ENCODE measurements at regions not wholly inside any gene's neighbourhood (a gene's known extent, or its start where the extent isn't known, plus 50 kb on each side); places are given as distances from the start of the nearest gene placed in this dataset.

GRCh38 chr2:120612931-120613330, 122.7 kb upstream of the GLI2 start:
- in situ Hi-C loops (cut with HindIII; ENCODE audit: low sequenced_read_pairs) = no loop called here

DNA sequence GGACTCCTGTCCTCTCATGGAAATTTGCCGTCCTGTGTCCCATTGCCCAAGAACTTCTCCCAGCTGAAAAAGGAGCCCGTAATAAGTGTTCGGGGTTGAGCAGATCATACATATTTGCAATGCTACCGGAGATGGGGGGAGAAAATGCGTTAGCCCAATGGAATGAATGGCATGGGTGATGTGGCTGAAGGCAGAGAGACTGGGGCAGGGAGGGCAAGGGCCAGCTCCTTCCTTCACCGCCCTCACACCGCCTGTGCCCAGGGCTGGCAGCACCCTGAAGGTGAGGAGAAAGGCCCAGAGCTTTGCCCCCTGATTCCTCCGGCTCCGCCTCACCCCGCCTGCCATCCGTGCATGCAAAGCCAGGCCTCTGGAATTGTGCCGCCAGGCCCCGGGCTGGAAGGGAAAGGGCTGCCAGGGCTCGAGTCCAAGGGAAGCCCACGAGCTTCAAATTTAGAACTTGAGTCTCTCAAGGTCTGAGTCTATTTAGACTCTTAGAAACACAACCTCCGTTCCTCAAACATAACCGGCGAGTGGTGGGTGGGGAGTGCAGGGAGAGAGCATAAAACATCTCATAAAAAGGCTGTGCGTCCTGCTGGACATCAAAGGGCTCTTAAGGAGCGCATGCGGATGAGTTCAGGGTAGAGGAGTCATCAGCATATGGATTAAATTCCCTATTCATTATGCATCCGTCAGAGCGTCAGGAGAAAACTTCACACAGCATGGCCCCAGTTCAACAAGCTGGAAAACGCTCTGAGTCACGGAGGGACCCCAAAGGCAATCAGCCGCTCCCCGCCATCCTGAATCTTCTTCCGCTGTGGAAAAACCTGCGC, 121.7 kb upstream of the GLI2 start:
- in situ Hi-C loops (cut with HindIII; ENCODE audit: low sequenced_read_pairs) = no loop called here

GRCh38 chr2:120614901-120615300, 120.8 kb upstream of the GLI2 start:
- in situ Hi-C loops (cut with HindIII; ENCODE audit: low sequenced_read_pairs) = no loop called here

DNA sequence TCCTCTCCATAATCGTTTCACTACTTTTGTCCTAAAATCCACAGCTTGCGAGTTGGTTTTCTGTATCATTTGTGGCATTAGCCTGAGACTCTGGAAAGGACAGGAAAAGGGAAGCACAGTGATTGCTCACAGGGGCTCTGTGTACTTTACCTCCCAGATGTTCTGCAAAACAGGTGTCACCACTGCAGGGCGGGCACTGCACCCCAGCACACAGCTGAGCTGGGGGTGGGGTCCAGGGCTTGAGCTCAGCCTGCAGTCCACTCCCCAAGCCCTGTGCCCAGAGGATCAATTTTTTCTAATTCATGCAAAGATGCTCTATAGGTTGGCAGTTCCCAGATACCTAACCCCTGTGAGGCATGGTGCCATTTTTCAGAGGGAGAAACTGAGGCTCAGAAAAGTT, 119.4 kb upstream of the GLI2 start:
- in situ Hi-C loops (cut with HindIII; ENCODE audit: low sequenced_read_pairs) = no loop called here

DNA sequence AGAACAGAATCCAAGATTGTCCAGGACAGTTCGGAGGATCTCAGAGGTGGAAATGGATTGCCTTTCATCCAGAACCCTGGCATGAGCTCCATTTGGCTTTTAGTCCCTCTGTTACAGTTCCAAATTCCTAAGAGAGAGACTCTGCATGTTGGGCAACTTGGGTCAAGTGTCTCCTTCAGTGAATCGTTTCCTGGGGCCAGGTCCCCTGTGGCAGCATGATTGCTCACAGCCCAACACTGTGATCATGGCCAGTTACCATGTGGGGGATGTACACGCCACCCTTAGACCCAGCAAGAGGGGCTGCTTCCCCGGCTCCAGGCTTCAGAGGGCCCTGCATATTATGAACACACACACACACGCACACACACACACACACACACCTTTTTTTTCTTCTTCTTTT, 118.6 kb upstream of the GLI2 start:
- in situ Hi-C loops (cut with HindIII; ENCODE audit: low sequenced_read_pairs) = no loop called here

DNA sequence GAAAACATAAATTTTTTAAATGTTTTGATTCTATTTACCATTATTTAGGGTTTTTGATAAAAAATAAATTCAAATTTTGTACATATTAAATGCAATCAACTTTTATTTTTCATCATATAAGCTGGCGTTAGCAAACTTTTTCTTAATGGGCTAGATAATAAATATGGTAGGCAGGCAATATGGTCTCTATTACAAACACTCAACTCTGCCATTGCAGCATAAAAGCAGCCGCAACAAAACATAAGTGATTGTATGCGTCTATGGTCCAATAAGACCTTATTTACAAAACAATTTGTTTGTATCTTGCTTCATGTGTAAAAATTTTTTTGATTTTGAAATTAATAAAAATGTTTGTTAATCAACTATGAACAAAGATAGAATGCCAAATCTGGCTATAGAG, 116.8 kb upstream of the GLI2 start:
- in situ Hi-C loops (cut with HindIII; ENCODE audit: low sequenced_read_pairs) = no loop called here

DNA sequence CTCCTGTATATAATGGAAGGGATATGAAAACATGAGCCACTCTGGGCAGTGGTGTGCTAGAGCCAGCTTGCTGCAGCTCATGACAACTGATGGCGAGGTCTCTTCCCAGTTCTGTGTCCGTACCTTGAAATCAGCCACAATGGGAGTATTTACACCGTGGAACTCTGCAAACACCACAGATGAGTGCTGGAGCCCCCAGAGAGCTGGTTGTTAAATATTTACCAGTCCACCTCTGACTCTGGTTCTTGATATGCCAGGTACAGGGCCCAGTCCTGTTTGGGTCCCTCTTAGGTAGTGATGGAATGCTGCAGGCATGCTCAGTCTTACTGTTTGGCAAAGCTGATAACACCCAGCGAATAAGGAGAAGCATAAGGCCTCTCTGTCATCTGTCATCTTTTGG, 116.1 kb upstream of the GLI2 start:
- in situ Hi-C loops (cut with HindIII; ENCODE audit: low sequenced_read_pairs) = no loop called here

- in situ Hi-C loops (cut with HindIII; ENCODE audit: low sequenced_read_pairs) = no loop called here
Observed at GRCh38 chr2:120620025-120620793, 115.5 kb upstream of the GLI2 start.

GRCh38 chr2:120622159-120622869, 113.4 kb upstream of the GLI2 start:
- in situ Hi-C loops (cut with HindIII; ENCODE audit: low sequenced_read_pairs) = no loop called here

DNA sequence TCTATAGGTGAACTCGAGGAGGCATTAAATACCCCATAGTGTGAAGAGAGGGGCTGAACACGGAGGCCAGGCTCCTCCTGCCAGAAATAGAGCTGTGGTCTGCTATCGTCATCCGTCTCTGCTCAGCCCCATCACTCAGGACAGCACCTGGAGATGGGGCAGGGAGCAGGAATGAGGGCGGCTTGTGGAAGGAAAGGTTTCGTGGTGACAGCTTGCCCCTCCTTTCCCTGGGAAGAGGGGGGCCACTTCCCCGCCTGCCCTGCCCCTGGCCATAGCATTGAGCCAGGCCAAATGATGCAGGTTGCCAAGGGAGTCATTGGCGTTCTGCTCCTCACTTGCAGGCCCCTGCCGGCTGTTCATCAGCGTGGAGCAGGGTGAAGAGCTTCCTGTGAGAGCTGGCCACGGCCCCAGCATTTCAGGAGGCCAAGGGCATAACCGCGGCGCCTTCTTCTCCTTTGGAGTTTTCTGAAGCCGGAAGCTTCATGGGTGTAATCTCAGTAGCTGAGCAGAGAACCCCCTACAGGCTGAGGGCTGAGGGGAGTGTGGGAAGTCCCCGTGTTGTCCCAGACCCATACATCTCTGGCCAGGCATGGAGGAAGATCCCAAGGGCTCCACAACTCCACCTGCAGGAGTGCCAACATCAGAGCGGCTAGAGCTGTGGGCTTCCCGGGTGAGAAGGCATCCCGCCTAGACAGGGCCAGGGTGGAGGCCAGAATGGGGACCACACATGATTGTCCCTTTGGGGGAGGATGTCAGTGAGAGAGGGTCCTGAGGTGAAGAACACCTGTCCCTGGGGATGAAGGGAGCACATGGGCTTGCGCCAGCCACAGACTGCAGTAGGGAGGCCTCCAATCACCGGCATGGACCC, 112.5 kb upstream of the GLI2 start:
- in situ Hi-C loops (cut with HindIII; ENCODE audit: low sequenced_read_pairs) = no loop called here

DNA sequence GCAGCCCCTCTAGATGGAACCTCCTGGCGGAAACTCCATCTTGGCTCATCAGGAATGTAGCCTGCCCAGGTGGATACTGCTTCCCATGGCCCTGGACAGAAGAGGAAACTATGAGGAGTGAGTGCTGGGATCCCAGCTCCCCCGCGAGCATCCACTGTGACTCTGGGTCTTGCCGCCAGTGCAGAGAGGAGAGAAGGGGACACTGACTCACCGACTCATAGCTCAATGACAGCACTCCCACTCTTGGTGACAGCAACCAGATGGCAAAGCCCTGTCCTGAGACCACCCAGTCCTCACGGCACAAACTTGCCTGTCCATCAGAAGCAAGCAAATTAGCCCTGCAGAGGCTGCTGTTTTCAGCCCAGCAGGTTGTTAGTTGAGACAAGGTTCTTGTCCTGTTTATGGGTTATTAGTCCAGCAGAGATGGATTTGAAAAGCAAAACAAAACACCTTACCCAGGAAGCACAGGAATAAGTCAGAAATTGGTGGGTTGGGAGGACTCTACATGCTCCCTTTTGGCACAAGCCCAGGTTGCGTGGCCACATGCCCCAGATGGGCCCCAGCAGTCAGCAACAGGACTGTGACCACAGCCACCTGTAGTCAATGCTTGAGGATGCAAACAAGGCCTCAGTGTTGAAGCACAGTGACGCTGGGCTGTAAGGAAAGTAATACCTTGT, 111.5 kb upstream of the GLI2 start:
- in situ Hi-C loops (cut with HindIII; ENCODE audit: low sequenced_read_pairs) = no loop called here

DNA sequence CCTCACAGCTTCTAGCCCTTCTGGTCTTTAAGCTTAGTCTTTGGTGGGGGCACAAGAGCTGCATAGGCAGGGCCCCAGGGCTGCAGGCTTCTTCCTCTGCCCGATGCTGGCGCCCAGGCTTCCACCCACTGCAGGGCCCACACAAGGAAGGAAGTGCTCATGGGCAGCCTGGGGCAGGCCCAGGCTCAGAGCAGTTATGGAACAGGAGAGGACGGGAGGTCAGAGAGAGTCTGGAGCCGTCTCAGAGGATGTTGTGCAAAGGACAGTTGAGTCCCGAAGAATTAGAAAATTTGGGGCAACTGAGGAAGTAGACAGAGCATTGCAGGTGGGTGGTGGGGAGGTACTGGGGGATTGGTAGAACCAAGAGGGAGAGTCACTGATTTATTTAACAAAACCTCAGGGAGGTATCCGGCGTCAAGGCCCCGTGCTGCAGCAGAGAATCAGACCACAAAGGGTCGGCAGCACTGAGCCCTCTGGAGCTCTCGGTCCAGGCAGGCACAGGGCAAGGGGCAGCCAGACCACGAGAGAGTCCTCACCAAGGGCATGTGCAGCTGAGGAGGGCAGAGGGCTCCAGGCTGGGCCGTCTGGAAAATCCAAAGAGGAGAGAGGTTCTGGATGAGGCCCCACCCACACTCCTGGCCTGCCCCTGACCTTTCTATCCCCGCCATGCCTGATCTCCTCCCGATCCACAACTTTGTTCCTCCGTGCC, 110.8 kb upstream of the GLI2 start:
- in situ Hi-C loops (cut with HindIII; ENCODE audit: low sequenced_read_pairs) = no loop called here

DNA sequence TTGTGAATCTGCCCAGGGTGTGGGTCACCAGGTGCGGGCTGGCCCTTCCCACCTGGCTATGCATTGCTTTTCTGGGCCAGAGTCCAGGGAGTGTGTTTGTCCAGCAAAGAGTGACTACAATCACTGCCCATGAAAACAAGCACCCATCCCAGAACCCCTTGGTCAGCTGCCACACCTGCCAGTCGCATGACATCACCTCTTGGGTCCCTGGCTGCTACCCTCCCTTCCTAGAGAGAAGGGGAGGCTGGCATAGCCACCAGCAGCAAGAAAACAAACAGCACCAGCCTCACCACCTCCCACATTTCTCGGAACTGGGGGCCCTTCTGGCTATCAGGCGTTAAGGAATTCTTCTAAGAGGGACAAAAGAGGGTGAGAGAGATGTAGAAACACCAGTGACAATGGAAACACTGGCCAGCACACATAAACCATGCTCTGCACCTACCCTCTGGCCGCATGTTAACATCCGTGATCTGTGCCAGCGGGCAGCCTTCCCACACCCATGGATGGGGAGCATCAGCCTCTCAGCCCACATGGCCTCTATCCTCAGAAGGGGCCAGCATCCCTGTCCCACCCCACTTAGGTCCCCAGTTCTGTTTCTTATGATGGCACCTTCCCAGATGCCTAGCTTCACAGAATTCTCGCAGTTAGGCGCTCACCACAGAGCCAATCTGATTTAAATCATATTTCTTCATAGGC, 109.7 kb upstream of the GLI2 start:
- in situ Hi-C loops (cut with HindIII; ENCODE audit: low sequenced_read_pairs) = no loop called here

DNA sequence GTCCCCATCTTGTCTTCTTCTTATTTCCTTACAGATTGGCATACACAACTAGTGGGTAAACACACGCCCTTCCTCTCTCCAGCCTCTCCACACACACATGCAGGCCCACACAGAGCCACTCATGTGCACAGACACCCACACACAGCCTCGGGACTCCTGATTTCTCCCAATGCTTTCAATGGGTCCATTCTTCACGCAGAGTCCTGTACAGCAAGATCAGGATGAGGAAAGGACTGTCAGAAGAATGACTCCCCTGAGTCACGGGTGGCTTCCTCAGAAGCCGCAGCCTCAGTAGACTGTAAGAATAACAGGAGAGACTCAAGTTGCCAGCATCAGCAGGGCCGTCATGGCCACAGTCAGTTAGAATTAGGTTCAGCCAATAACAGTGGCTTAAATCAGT, 109.1 kb upstream of the GLI2 start:
- in situ Hi-C loops (cut with HindIII; ENCODE audit: low sequenced_read_pairs) = no loop called here

- in situ Hi-C loops (cut with HindIII; ENCODE audit: low sequenced_read_pairs) = no loop called here
Observed at GRCh38 chr2:120628248-120628647, 107.4 kb upstream of the GLI2 start.

GRCh38 chr2:120629241-120629895, 106.3 kb upstream of the GLI2 start:
- in situ Hi-C loops (cut with HindIII; ENCODE audit: low sequenced_read_pairs) = no loop called here

DNA sequence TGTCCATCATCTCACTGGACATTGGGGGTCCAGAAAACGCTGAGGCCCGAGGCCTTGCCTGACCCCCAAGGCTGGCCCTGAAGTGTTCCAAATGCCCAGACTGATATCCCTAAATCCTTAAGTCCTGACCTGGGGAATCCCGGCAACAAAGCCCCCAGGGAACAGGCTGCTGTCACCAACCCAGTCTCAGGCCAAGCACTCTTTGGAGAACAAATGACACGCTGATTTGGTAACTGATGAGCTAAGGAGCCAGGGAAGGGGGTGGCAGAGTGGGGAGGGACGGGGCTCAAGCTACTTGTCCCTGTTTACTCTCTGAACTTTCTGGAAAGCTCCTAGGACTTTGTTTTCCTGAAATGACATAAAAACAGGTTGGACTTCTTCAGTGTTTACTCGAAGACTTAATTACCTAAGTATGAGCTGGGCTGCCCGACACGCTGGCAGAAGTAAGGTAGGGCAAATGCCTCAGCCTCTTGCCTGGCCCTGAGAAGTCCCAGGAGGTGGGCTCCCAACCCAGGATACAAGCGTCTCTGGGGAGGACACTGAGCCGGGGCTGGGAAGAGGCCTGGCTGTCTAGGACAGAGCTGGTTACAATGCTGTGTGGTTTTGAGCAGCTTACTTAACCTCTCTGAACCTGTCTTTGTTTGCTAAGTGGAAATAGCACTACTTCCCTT, 105.5 kb upstream of the GLI2 start:
- in situ Hi-C loops (cut with HindIII; ENCODE audit: low sequenced_read_pairs) = loop anchor here (5.0 kb wide), 1 partner anchor 52 kb away; no protein-coding TSS in a partner anchor

GRCh38 chr2:120631236-120631635, 104.4 kb upstream of the GLI2 start:
- in situ Hi-C loops (cut with HindIII; ENCODE audit: low sequenced_read_pairs) = loop anchor here (5.0 kb wide), 1 partner anchor 51 kb away; no protein-coding TSS in a partner anchor
